K562 (cell line): ENCODE measurements at regions not wholly inside any gene's neighbourhood (a gene's known extent, or its start where the extent isn't known, plus 50 kb on each side); places are given as distances from the start of the nearest gene placed in this dataset.

Source experiments
- ATAC-seq: fragments of 200-7000 bp; cut with Tn5 transposase; 3 replicates; pipeline ENCODE4 v1.9.1; 2020; ENCODE audit warnings: moderate library complexity
- BruUV-seq: library from RNA; stranded (reverse); fragments of 400-500 nt; replicated peaks from 2 replicates; lab custom pipeline; 2021; lab: Mats Ljungman, UMichigan
- CTCF ChIA-PET: fragments of 300-600 bp; formaldehyde crosslinking; extraction: SDS; loops from one replicate; lab custom pipeline; 2021; ENCODE audit warnings: low intra/inter-chr PET ratio; lab: Yijun Ruan, JAX
- POLR2A ChIA-PET: fragments of 300-600, 350-650 bp; sonication (Branson Sonifier 250); formaldehyde crosslinking; extraction: SDS; loops from one replicate; lab custom pipeline; 2021; ENCODE audit warnings: antibody characterized with exemption, inconsistent platforms; lab: Yijun Ruan, JAX
- DNase-seq, 4 experiments: peaks; one replicate each; pipeline versions ENCODE4 v3.0.0 to v3.0.0-alpha.2; 2011 to 2018; ENCODE audit warnings: low spot score in 3 of 4, mixed read lengths in 3 of 4; ENCODE audit errors: extremely low read depth in 1 of 4
- FAIRE-seq: peaks from 2 replicates; lab custom pipeline; 2011; peaks lifted over from hg19 to GRCh38; lab: Jason Lieb, UNC
- H2AFZ ChIP-seq: 2 replicates; pipeline ENCODE4 v1.6.0; 2011; ENCODE audit warnings: low read depth, low read length, control low read depth, inconsistent platforms
- H3K27ac ChIP-seq: fragments of 200-600 bp; 3 replicates; pipeline ENCODE4 v1.8.0; 2011; ENCODE audit warnings: low read depth, mild to moderate bottlenecking, control low read depth, inconsistent platforms, low read length, moderate library complexity, mixed read lengths; ENCODE audit errors: extremely low read depth
- H3K27me3 ChIP-seq, 2 experiments: fragments of 300-600 bp in 1 of 2; 2 replicates in 1 of 2; 3 replicates in 1 of 2; pipeline versions ENCODE4 v1.6.0 to v1.8.0; 2011; ENCODE audit warnings: inconsistent platforms in 2 of 2, low read length in 2 of 2, mild to moderate bottlenecking in 1 of 2, mixed read lengths in 1 of 2, moderate library complexity in 1 of 2; ENCODE audit not compliant: control insufficient read depth in 2 of 2, insufficient read depth in 2 of 2
- H3K36me3 ChIP-seq: fragments of 300-600 bp; 3 replicates; pipeline ENCODE4 v1.8.0; 2011; ENCODE audit warnings: mild to moderate bottlenecking, low read length, inconsistent platforms; ENCODE audit not compliant: control insufficient read depth, insufficient read depth
- H3K4me1 ChIP-seq, 2 experiments: fragments of 200-600 bp in 1 of 2; replicated peaks in 1 of 2; 2 replicates in 1 of 2; 3 replicates in 1 of 2; pipeline versions ENCODE4 v1.5.1 to v1.8.0; 2011; ENCODE audit warnings: inconsistent platforms in 2 of 2, low read length in 2 of 2, mild to moderate bottlenecking in 1 of 2, mixed read lengths in 1 of 2, moderate library complexity in 1 of 2; ENCODE audit not compliant: control insufficient read depth in 2 of 2, insufficient read depth in 2 of 2
- H3K4me2 ChIP-seq: 2 replicates; pipeline ENCODE4 v1.6.1; 2011; ENCODE audit warnings: low read length, control low read depth, inconsistent platforms, mixed read lengths; ENCODE audit not compliant: insufficient read depth
- H3K4me3 ChIP-seq: fragments of 200-600 bp; sonication (generic), shearing (Covaris generic); 2 replicates; pipeline ENCODE4 v1.5.1; 2016; ENCODE audit warnings: control low read depth, inconsistent platforms
- H3K79me2 ChIP-seq: fragments of 200-600 bp; 3 replicates; pipeline ENCODE4 v1.8.0; 2011; ENCODE audit warnings: low read length, inconsistent platforms; ENCODE audit not compliant: control insufficient read depth, insufficient read depth
- H3K9ac ChIP-seq, 2 experiments: 2 replicates each; pipeline versions ENCODE4 v1.6.0 to v1.6.1; 2011; ENCODE audit warnings: low read depth in 2 of 2, low read length in 2 of 2, control low read depth in 1 of 2, inconsistent platforms in 1 of 2, mild to moderate bottlenecking in 1 of 2, mixed read lengths in 1 of 2; ENCODE audit not compliant: insufficient read depth in 1 of 2
- H3K9me1 ChIP-seq: one replicate; pipeline ENCODE4 v1.6.0; 2011; ENCODE audit warnings: inconsistent platforms, mild to moderate bottlenecking, low read length, moderate library complexity; ENCODE audit not compliant: control insufficient read depth, insufficient read depth
- H3K9me3 ChIP-seq: replicated peaks from 2 replicates; pipeline ENCODE4 v1.5.1; 2011; ENCODE audit warnings: low read depth, low read length, inconsistent platforms; ENCODE audit not compliant: control insufficient read depth, insufficient read depth
- H4K20me1 ChIP-seq: replicated peaks from 2 replicates; pipeline ENCODE4 v1.6.1; 2011; ENCODE audit warnings: low read length, inconsistent platforms, mixed read lengths; ENCODE audit not compliant: control insufficient read depth, insufficient read depth
- ARID3A ChIP-seq: IDR thresholded peaks from 2 replicates; pipeline ENCODE4 v1.6.1; 2012; ENCODE audit warnings: low read depth, low read length, improper control_type of control experiment, borderline replicate concordance
- CHD1 ChIP-seq: fragments of 200-600 bp; sonication (generic); IDR thresholded peaks from one replicate; pipeline ENCODE4 v1.6.1; 2012; ENCODE audit warnings: mild to moderate bottlenecking, moderate library complexity, low read length, inconsistent platforms
- ETV6 ChIP-seq, 3 experiments: fragments of 150-350 bp in 1 of 3; sonication (generic) in 1 of 3; formaldehyde crosslinking in 1 of 3; IDR thresholded peaks; 2 replicates each; pipeline versions ENCODE4 v1.6.1 to v1.8.0; 2014 to 2022; ENCODE audit warnings: borderline replicate concordance in 2 of 3, low read depth in 2 of 3, antibody characterized with exemption in 1 of 3, low read length in 1 of 3, mild to moderate bottlenecking in 1 of 3, missing genetic modification reagents in 1 of 3
- HOXB6 ChIP-seq: fragments of 250-450 bp; sonication (Bioruptor Pico); IDR thresholded peaks from 2 replicates; pipeline ENCODE4 v1.5.1; 2022; ENCODE audit warnings: mild to moderate bottlenecking, borderline replicate concordance
- KLF13 ChIP-seq: fragments of 450-650 bp; IDR thresholded peaks from 2 replicates; pipeline ENCODE4 v1.6.1; 2016; ENCODE audit warnings: missing genetic modification characterization, low read depth, mild to moderate bottlenecking, missing compliant biosample characterization, moderate library complexity, borderline replicate concordance
- POLR2G ChIP-seq: fragments of 200-400 bp; formaldehyde crosslinking; IDR thresholded peaks from 2 replicates; pipeline ENCODE4 v1.6.1; 2017; ENCODE audit warnings: low read depth, mild to moderate bottlenecking, antibody characterized with exemption, low read length, moderate library complexity
- RAD51 ChIP-seq: fragments of 450-650 bp; IDR thresholded peaks from 2 replicates; pipeline ENCODE4 v1.7.1; 2016; ENCODE audit warnings: low read depth, mild to moderate bottlenecking, borderline replicate concordance
- TCF3 ChIP-seq: sonication (generic); formaldehyde crosslinking; IDR thresholded peaks from 2 replicates; pipeline ENCODE4 v1.4.0; 2020; ENCODE audit warnings: mild to moderate bottlenecking, missing genetic modification reagents
- ZNF707 ChIP-seq: fragments of 250-450 bp; sonication (Bioruptor Pico); conservative IDR thresholded peaks from 2 replicates; pipeline ENCODE4 v1.8.0; 2022; ENCODE audit warnings: inconsistent platforms, mild to moderate bottlenecking, moderate library complexity
- ZNF717 ChIP-seq: fragments of 250-450 bp; sonication (Bioruptor Pico); IDR thresholded peaks from 2 replicates; pipeline ENCODE4 v1.5.0; 2021
- ZNF830 ChIP-seq: fragments of 250-450 bp; sonication (Bioruptor Pico); IDR thresholded peaks from 2 replicates; pipeline ENCODE4 v1.5.0; 2021; ENCODE audit warnings: mild to moderate bottlenecking
- WGBS: fragments of 100-300 bp; shearing (Covaris generic); methylation state at CpG from one replicate; pipeline ENCODE4 v1.1.6; 2016; ENCODE audit warnings: low coverage, mixed read lengths; ENCODE audit not compliant: insufficient coverage; ENCODE audit errors: missing lambda C conversion rate; 5-methylcytosine and 5-hydroxymethylcytosine counted together
- in situ Hi-C: fragments of 300-500 bp; cut with MboI; formaldehyde crosslinking; loops from 4 replicates; pipeline ENCODE4 v1.15.0; 2018; ENCODE audit warnings: inconsistent platforms, mixed read lengths
- intact Hi-C: fragments of 100-400 bp; cut with micrococcal nuclease; formaldehyde crosslinking; loops from 2 replicates; pipeline ENCODE4 v1.14.2; 2022

GRCh38 chr7:41418337-41418736 is 284.6 kb downstream of the INHBA start:
- 0% methylated on average over 3 of the region's 3 CpGs for WGBS
- Histone ChIP-seq H3K79me2 (no peaks in the 10 kb centered on the region), H3K9me3 (no peaks in the 10 kb centered on the region), H3K4me2 (no peak overlapping the region), H3K27me3 (no peaks in the 10 kb centered on the region), H3K9ac (no peak overlapping the region), H3K27ac (no peak overlapping the region), H4K20me1 (no peaks in the 10 kb centered on the region), H3K36me3 (no peaks in the 10 kb centered on the region), H3K4me3 (no peak overlapping the region), H3K9me1 (no peaks in the 10 kb centered on the region), H3K4me1 (no peaks in the 10 kb centered on the region), H2AFZ (no peak overlapping the region)
- ChIA-PET CTCF (no interaction called here), POLR2A (no interaction called here)
- BruUV-seq = no TSS peak
- FAIRE-seq = no peak
- DNase-seq = no peak
- intact Hi-C loops = no loop called here
- ATAC-seq = no peak
- no peak for TF ChIP-seq ZNF830 (CRISPR knock-in tag)
- no peak for TF ChIP-seq HOXB6
- TF ChIP-seq RAD51 = no peak
- no peak for TF ChIP-seq TCF3
- no peak for TF ChIP-seq KLF13 (tag)
- no peak for TF ChIP-seq ETV6 (IDR thresholded peaks at IDR 0.05; ENCODE audit: borderline replicate concordance in 1 of 2, low read depth in 2 of 2, low read length in 1 of 2)
- TF ChIP-seq ETV6 (CRISPR knock-in tag; IDR thresholded peaks at IDR 0.05; ENCODE audit: borderline replicate concordance) = no peak
- no peak for TF ChIP-seq CHD1
- no peak for TF ChIP-seq POLR2G
- no peak for TF ChIP-seq ZNF707 (CRISPR knock-in tag)
- TF ChIP-seq ZNF717 = no peak
- TF ChIP-seq ARID3A = no peak
- TF ChIP-seq, all 486 proteins: peak for 0
- in situ Hi-C loops = no loop called here
